ENCODE measurements at regions not wholly inside any gene's neighbourhood (a gene's known extent, or its start where the extent isn't known, plus 50 kb on each side); places are given as distances from the start of the nearest gene placed in this dataset.

DNA sequence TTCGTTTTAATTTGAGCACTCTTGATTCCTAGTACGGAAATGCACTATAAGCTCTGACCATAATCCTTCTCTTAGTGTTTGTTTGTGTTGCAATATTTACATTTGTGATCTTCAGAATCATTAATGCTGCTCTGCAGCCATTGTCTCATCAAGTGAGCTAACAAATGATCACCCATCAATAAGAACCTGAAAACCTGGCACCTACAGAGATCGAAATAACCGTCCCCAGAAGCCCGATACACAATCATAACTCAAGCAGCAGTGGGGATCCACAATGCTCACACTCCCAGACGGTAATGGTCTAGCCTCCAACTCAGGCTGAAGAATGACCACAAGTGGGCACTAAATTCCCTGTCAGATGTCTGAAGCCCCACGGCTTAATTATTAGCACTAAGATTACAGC, 156.0 kb upstream of the NFE2L3 start:
- CTCF ChIA-PET: interaction anchor here (0.6 to 0.7 kb wide), 2 partner anchors 84 to 561 kb away, joined by 3 to 5 read pairs; no protein-coding TSS in a partner anchor
- H3K27ac ChIP-seq: no peak overlapping the region
- POLR2A ChIA-PET (ENCODE audit: low non-redundant PET): no interaction called here
- no peak for DNase-seq (ENCODE audit: low spot score)
- TF ChIP-seq, protein P1, sequence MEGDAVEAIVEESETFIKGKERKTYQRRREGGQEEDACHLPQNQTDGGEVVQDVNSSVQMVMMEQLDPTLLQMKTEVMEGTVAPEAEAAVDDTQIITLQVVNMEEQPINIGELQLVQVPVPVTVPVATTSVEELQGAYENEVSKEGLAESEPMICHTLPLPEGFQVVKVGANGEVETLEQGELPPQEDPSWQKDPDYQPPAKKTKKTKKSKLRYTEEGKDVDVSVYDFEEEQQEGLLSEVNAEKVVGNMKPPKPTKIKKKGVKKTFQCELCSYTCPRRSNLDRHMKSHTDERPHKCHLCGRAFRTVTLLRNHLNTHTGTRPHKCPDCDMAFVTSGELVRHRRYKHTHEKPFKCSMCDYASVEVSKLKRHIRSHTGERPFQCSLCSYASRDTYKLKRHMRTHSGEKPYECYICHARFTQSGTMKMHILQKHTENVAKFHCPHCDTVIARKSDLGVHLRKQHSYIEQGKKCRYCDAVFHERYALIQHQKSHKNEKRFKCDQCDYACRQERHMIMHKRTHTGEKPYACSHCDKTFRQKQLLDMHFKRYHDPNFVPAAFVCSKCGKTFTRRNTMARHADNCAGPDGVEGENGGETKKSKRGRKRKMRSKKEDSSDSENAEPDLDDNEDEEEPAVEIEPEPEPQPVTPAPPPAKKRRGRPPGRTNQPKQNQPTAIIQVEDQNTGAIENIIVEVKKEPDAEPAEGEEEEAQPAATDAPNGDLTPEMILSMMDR (conservative IDR thresholded peaks at IDR 0.05; ENCODE audit: low read depth): no peak

DNA sequence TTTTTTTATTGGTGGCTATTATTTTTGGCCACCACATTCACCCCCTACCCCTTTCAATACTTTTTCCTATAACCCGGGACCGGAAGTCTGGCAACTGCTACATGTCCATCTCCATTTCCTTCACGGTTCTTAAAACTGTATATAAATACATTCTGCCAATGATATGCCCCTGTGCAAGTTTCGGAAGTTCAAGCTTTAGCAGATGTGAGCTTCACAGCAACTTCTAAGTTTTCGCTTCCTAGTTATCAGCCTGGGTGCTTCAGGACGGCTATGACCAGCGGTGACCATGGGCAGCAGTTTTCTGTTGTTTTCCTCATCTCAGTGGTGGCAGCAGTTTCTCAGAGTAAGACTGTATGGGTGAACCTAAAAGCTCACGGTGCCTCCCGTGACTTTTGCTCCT, 153.5 kb upstream of the NFE2L3 start:
- CTCF ChIA-PET: no interaction called here
- DNase-seq (ENCODE audit: low spot score): no peak

DNA sequence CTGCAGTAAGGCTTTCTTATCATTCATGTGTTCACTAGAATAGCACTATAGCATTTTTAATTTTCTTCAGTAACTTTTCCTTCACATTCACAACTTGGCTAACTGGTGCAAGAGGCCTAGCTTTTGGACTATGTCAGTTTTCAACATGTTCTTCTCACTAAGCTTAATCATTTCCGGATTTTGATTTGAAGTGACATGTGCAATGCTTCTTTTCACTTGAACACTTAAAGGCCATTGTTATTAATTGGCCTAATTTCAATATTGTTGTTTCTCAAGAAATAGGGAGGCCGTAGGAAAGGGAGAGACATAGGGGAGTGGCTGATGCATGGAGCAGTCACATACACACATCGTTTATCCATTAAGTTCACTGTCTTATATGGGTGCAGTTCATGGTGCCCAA, 151.2 kb upstream of the NFE2L3 start:
- DNase-seq (ENCODE audit: low spot score): no peak
- ChIA-PET POLR2A (ENCODE audit: low non-redundant PET) (no interaction called here), CTCF (interaction anchor here (0.8 kb wide), 1 partner anchor 106 kb away, joined by 3 read pairs; no protein-coding TSS in a partner anchor)
- TF ChIP-seq, protein P1 (conservative IDR thresholded peaks at IDR 0.05; ENCODE audit: low read depth): no peak
- no peak overlapping the region for H3K27ac ChIP-seq

More for the DNA sequence above, 153.5 kb upstream of the NFE2L3 start:
- POLR2A ChIA-PET (ENCODE audit: low non-redundant PET): no interaction called here
- no peak overlapping the region for H3K27ac ChIP-seq
- TF ChIP-seq, protein P1 (conservative IDR thresholded peaks at IDR 0.05; ENCODE audit: low read depth): no peak

DNA sequence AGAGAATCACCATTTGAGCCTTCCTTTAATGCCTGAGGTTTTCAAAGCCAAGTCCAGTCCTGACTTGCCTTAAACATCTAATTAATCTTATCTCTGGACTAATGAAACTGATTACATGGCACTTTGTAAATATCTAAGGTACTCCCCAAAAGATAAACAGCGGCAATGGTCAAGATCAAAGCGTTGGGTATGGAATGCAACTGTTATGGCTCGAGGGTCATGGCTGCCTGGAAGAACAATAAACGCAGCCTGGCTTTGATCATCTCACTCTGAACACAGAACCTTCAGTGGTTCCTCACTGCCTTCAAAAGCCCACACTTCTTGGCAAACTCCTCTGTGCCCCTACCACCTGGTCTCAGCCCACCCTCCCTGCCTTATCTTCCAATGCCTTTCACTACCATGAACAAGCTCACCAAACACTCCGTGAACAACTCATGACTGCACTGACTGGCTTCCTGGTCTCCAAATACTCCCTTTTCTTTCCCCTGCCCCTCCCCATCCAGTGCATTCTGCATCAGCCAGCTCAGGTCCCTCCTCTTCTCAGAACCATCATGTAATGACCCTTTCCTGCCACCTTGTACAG, 150.2 kb upstream of the NFE2L3 start:
- POLR2A ChIA-PET (ENCODE audit: low non-redundant PET): no interaction called here

DNA sequence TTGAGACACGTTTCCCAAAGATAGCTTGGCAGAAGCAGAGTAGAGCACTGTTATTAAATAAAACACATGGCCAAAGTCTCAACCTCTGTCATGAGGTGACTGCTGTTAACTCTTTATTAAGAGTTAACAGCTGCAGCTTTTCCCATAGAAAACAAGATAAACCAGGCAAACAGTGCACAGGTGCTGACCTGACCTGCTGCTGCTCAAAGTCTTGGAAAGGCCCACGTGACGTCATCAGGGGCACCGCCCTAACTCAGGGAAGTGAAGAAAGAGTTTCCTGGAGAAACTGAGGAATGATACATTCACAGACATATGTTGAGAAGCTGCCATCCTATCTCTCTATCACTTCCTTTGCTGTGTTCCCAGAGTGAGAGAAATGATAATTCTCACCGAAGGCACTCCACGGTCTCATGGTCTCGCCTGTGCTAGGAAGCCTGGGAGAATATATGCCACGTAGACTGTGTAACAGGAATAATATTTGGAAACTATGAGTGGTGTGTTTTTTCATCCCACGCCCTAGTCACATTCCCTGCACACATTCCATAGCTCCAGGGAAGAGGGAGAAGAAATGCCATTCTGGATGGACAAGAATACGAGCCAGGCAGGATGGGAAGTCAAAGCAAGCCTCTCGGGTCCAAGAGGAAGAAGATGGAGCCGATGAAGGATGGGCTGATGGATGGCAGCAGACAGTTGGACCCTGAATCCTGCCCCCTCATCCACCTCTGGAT, 146.2 kb upstream of the NFE2L3 start:
- no peak overlapping the region for H3K27ac ChIP-seq
- CTCF ChIA-PET: interaction anchor here (0.6 kb wide), 1 partner anchor 141 kb away, joined by 4 read pairs; no protein-coding TSS in a partner anchor
- TF ChIP-seq, protein P1 (conservative IDR thresholded peaks at IDR 0.05; ENCODE audit: low read depth): no peak
- POLR2A ChIA-PET (ENCODE audit: low non-redundant PET): no interaction called here
- no peak for DNase-seq (ENCODE audit: low spot score)

More for the DNA sequence above, 150.2 kb upstream of the NFE2L3 start:
- TF ChIP-seq, protein P1 (conservative IDR thresholded peaks at IDR 0.05; ENCODE audit: low read depth): no peak
- CTCF ChIA-PET: interaction anchor here (0.6 kb wide), 1 partner anchor 1039 kb away, joined by 3 read pairs; no protein-coding TSS in a partner anchor
- no peak overlapping the region for H3K27ac ChIP-seq
- no peak for DNase-seq (ENCODE audit: low spot score)

DNA sequence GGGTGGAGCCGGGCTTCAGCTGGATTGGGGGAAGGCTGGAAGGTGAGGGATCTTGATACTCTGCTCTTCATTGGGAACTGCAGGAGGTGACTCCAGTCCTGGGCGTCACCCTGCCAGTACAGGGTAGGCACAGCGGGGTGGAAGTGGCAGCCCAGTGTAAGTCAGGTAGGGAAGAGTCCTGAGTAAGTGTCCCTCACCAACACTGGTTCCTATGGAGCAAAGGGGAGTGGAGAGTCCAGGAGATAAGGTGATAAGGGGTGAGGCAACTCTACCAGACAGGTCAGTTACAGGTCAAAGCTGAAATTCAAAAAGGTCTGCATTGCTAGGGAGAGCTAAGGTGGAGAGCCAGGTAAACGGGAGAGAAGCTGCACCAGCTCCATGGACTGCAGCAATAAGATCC, 145.6 kb upstream of the NFE2L3 start:
- TF ChIP-seq, protein P1 (conservative IDR thresholded peaks at IDR 0.05; ENCODE audit: low read depth): no peak
- CTCF ChIA-PET: no interaction called here
- no peak for DNase-seq (ENCODE audit: low spot score)
- POLR2A ChIA-PET (ENCODE audit: low non-redundant PET): no interaction called here
- H3K27ac ChIP-seq: no peak overlapping the region

Data from RWPE1 (cell line).